GM19468 (cell line): ENCODE measurements at regions not wholly inside any gene's neighbourhood (a gene's known extent, or its start where the extent isn't known, plus 50 kb on each side); places are given as distances from the start of the nearest gene placed in this dataset.

Experiments used
- ATAC-seq: cut with Tn5 transposase; IDR thresholded peaks from one replicate; pipeline ENCODE4 v1.9.1; 2021; ENCODE audit warnings: mild to moderate bottlenecking, moderate library complexity, moderate number of reproducible peaks; ENCODE audit not compliant: unreplicated experiment; ENCODE audit errors: extremely low read depth

DNA sequence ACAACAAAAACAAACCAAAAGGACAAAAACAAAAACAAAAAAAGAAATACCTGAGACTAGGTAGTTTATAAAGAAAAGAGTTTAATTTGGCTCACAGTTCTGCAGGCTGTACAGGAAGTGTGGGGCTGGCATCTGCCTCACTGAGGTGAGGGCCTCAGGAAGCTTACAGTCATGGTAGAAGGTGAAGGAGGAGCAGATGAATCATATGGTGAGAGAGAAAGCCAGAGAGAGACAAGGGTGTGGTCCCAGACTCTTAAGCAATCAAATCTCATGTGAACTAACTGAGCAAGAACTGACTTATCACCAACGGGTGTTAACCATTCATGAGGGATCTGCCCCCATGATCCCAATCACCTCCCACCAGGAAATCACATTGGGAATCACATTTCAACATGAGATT lies 58.8 kb upstream of the ZBED5 start:
- ATAC-seq: no peak

DNA sequence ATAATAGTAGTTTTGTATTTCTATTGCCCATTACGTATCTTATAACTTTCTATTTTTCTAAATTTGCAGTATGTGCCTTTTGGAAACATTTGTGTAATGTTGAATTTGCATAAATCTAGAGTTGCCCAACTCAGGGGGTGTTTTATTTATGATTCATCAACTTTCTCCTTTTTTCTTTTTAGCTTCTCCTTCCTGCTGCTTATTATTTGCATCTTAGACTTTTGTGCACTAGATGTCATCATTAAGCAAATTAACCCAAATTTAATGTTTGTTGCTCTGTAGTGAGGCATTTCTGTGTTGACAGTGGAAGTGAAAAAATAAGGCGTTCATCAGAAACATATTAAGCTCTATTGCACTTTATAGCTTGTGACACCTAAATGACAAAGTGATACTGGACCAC lies 56.2 kb upstream of the ZBED5 start:
- ATAC-seq: no peak

DNA sequence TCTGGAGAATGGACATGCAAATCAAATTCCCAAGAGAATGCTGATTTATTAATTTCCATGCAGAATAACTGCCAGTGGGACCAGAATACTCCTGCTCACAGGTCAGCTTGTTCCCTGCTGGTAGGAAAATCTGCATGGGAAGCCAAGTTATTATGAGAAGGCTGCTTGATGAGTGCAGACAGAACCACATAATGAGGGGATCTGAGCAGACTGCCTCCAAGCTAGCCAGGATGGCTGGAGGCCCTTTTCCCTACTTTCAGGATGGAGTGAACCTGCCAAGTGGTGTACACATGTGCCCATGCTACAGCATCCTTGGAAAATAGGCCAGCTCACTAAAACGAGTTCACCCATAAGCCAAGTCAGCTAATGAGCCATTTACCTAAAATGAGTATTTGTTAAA lies 55.2 kb upstream of the ZBED5 start:
- ATAC-seq: no peak

DNA sequence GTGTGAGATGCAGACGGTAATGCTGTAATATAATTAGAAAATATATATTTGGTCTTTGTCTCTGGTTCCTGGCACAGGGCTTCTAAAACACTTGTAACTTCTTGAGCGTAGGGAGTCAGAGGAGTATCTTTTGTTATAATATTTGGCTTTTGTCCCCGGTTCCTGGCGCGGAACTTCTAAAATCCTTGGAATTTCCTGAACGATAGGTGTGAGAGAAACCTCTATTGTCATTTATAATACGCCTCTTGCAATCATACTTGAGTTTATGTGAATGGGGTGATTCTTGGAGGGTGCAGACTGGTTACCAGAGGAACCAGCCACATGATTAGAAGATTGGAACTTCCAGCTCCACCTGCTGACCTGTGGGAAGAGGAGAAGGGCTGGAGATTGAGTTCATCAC lies 54.1 kb upstream of the ZBED5 start:
- ATAC-seq: no peak

DNA sequence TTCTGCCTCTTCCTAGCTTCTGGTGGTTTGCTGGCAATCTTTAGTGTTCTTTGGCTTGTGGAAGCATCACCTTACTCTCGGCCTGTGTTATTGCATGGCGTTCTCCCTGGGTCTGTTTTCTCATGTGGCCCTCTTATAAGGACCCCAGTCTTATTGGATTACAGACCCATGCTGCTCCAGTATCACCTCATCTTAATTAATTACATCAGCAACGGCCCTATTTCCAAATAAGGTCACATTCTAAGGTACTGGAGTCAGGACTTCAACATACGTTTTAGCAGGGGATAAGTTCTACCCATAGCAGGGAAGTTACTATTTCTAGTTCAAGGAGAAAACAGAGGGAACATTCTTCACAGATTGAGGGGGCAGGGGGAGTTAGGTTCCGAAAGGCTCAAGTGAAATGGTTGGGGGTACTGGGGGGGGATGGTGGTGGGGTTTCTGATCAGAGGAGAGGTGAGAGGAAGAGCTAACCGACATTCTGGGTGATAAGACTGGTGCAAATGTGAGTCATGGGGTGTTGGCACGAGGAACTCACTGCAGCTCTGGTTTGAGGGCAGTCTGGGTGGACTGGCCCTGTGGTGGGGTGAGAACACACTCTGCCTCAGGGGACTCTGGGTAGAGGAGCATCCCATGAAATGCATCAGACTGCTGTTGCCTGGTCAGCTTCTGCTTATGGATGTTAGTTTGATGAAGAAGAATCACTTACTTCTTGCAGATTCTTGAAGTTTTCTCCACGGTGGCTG lies 51.5 kb upstream of the ZBED5 start:
- no peak for ATAC-seq

DNA sequence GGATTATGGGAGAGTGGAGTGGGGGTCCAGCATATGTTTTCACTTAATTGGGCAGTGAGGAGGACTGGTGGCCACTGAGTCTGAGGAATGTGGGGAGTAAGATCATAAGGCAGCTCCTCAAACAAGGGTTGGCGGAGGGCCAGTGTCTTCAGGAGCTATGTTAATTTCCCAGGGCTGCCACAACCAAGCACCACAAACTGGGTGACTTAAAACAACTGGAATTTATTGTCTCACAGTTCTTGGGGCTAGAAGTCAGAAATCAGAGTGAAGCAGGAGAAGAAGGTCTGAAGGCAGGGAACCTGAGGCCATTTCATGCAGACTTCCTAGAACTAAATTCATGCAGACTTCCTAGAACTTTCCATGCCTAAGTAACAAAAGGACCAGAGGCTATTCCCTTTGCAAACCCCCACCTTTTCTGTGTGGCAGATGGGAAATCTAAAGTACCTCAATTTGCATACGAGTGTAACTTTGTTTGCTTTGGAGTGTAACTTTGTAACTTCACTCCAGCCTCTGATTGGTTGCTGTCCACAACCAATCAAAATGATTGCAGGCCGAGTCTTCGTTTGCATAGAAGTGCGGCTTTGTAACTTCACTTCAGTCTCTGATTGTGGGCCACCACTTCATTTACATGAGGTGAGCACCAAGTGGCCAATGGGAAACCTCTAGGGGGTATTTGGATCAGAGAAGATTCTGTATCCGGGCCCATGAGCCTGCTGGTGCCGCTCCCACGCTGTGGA lies 50.5 kb upstream of the ZBED5 start:
- ATAC-seq: no peak
